Osteoblast (primary cell): ENCODE measurements at regions not wholly inside any gene's neighbourhood (a gene's known extent, or its start where the extent isn't known, plus 50 kb on each side); places are given as distances from the start of the nearest gene placed in this dataset.

Experiments
- DNase-seq: peaks from one replicate; pipeline ENCODE4 v3.0.0; 2011; ENCODE audit warnings: low spot score, mixed read lengths; ENCODE audit not compliant: insufficient read length; ENCODE audit errors: missing footprints
- H2AFZ ChIP-seq: 2 replicates; pipeline ENCODE4 v1.6.0; 2011; ENCODE audit warnings: mild to moderate bottlenecking, low read length
- H3K27ac ChIP-seq: 2 replicates; pipeline ENCODE4 v1.5.1; 2011; ENCODE audit warnings: mild to moderate bottlenecking, low read depth, low read length, moderate library complexity
- H3K27me3 ChIP-seq: 2 replicates; pipeline ENCODE4 v1.6.0; 2012; ENCODE audit warnings: mild to moderate bottlenecking, control low read depth, inconsistent platforms, low read length, moderate library complexity; ENCODE audit not compliant: insufficient read depth
- H3K36me3 ChIP-seq: 2 replicates; pipeline ENCODE4 v1.5.1; 2011; ENCODE audit warnings: mild to moderate bottlenecking, low read length, control low read depth, moderate library complexity; ENCODE audit not compliant: insufficient read depth
- H3K4me1 ChIP-seq: 2 replicates; pipeline ENCODE4 v1.5.1; 2011; ENCODE audit warnings: mild to moderate bottlenecking, low read length, control low read depth, moderate library complexity; ENCODE audit not compliant: insufficient read depth
- H3K4me2 ChIP-seq: 2 replicates; pipeline ENCODE4 v1.6.0; 2011; ENCODE audit warnings: mild to moderate bottlenecking, low read length; ENCODE audit not compliant: insufficient read depth
- H3K4me3 ChIP-seq: fragments of 200-600 bp; sonication (generic); 3 replicates; pipeline ENCODE4 v1.5.1; 2012; ENCODE audit warnings: mild to moderate bottlenecking, low read length, inconsistent platforms; ENCODE audit not compliant: insufficient read depth
- H3K79me2 ChIP-seq: 2 replicates; pipeline ENCODE4 v1.6.0; 2012; ENCODE audit warnings: mild to moderate bottlenecking, low read length, control low read depth, inconsistent platforms; ENCODE audit not compliant: insufficient read depth
- H3K9me3 ChIP-seq: 2 replicates; pipeline ENCODE4 v1.5.1; 2011; ENCODE audit warnings: low read depth, low read length, control low read depth
- H4K20me1 ChIP-seq: 2 replicates; pipeline ENCODE4 v1.6.0; 2012; ENCODE audit warnings: mild to moderate bottlenecking, low read length, control low read depth; ENCODE audit not compliant: insufficient read depth
- CTCF ChIP-seq: IDR thresholded peaks from 2 replicates; pipeline ENCODE4 v1.5.1; 2011; ENCODE audit warnings: mild to moderate bottlenecking, low read depth, low read length, moderate library complexity; ENCODE audit errors: extremely low read depth

GRCh38 chr2:137824501-137824900 is 139.8 kb upstream of the HNMT start:
- no peaks in the 10 kb centered on the region for H3K4me1 ChIP-seq
- no peaks in the 10 kb centered on the region for H3K36me3 ChIP-seq
- no peaks in the 10 kb centered on the region for H3K9me3 ChIP-seq
- no peak for DNase-seq
- H3K79me2 ChIP-seq, result no peaks in the 10 kb centered on the region
- no peak overlapping the region for H2AFZ ChIP-seq
- H3K4me3 ChIP-seq, result no peak overlapping the region
- no peaks in the 10 kb centered on the region for H4K20me1 ChIP-seq
- no peak for TF ChIP-seq CTCF
- no peak overlapping the region for H3K4me2 ChIP-seq
- H3K27ac ChIP-seq, result no peak overlapping the region
- no peaks in the 10 kb centered on the region for H3K27me3 ChIP-seq

GRCh38 chr2:137826373-137827372 is 137.6 kb upstream of the HNMT start:
- Histone ChIP-seq H4K20me1 (no peaks in the 10 kb centered on the region), H3K4me2 (no peak overlapping the region), H3K27me3 (no peaks in the 10 kb centered on the region), H3K4me1 (no peaks in the 10 kb centered on the region), H3K79me2 (no peaks in the 10 kb centered on the region), H3K4me3 (no peak overlapping the region), H3K27ac (no peak overlapping the region), H3K36me3 (no peaks in the 10 kb centered on the region), H3K9me3 (no peaks in the 10 kb centered on the region), H2AFZ (no peak overlapping the region)
- TF ChIP-seq CTCF, result no peak
- no peak for DNase-seq

GRCh38 chr2:137828624-137829023 is 135.6 kb upstream of the HNMT start:
- H3K36me3 ChIP-seq, result no peaks in the 10 kb centered on the region
- H3K27ac ChIP-seq, result no peak overlapping the region
- H2AFZ ChIP-seq, result no peak overlapping the region
- no peak overlapping the region for H3K4me3 ChIP-seq
- H3K4me2 ChIP-seq, result no peak overlapping the region
- no peak for TF ChIP-seq CTCF
- H4K20me1 ChIP-seq, result no peaks in the 10 kb centered on the region
- no peaks in the 10 kb centered on the region for H3K4me1 ChIP-seq
- no peak for DNase-seq
- H3K79me2 ChIP-seq, result no peaks in the 10 kb centered on the region
- no peaks in the 10 kb centered on the region for H3K9me3 ChIP-seq
- H3K27me3 ChIP-seq, result no peaks in the 10 kb centered on the region

- no peaks in the 10 kb centered on the region for H4K20me1 ChIP-seq
- H3K36me3 ChIP-seq, result no peaks in the 10 kb centered on the region
- no peak for TF ChIP-seq CTCF
- no peaks in the 10 kb centered on the region for H3K4me1 ChIP-seq
- no peak overlapping the region for H3K4me2 ChIP-seq
- H3K27me3 ChIP-seq, result no peaks in the 10 kb centered on the region
- H2AFZ ChIP-seq, result no peak overlapping the region
- no peaks in the 10 kb centered on the region for H3K9me3 ChIP-seq
- no peak overlapping the region for H3K4me3 ChIP-seq
- no peak for DNase-seq
- no peaks in the 10 kb centered on the region for H3K79me2 ChIP-seq
- no peak overlapping the region for H3K27ac ChIP-seq
These were observed 135.0 kb upstream of the HNMT start for GRCh38 chr2:137829251-137829650.
